K562 (cell line): ENCODE measurements at regions not wholly inside any gene's neighbourhood (a gene's known extent, or its start where the extent isn't known, plus 50 kb on each side); places are given as distances from the start of the nearest gene placed in this dataset.

ENCODE experiments used
- ATAC-seq: fragments of 200-7000 bp; cut with Tn5 transposase; 3 replicates; pipeline ENCODE4 v1.9.1; 2020; ENCODE audit warnings: moderate library complexity
- BruUV-seq: library from RNA; stranded (reverse); fragments of 400-500 nt; replicated peaks from 2 replicates; lab custom pipeline; 2021; lab: Mats Ljungman, UMichigan
- CTCF ChIA-PET: fragments of 300-600 bp; formaldehyde crosslinking; extraction: SDS; loops from one replicate; lab custom pipeline; 2021; ENCODE audit warnings: low intra/inter-chr PET ratio; lab: Yijun Ruan, JAX
- POLR2A ChIA-PET: fragments of 300-600, 350-650 bp; sonication (Branson Sonifier 250); formaldehyde crosslinking; extraction: SDS; loops from one replicate; lab custom pipeline; 2021; ENCODE audit warnings: antibody characterized with exemption, inconsistent platforms; lab: Yijun Ruan, JAX
- DNase-seq, 4 experiments: peaks; one replicate each; pipeline versions ENCODE4 v3.0.0 to v3.0.0-alpha.2; 2011 to 2018; ENCODE audit warnings: low spot score in 3 of 4, mixed read lengths in 3 of 4; ENCODE audit errors: extremely low read depth in 1 of 4
- FAIRE-seq: peaks from 2 replicates; lab custom pipeline; 2011; peaks lifted over from hg19 to GRCh38; lab: Jason Lieb, UNC
- H2AFZ ChIP-seq: 2 replicates; pipeline ENCODE4 v1.6.0; 2011; ENCODE audit warnings: low read depth, low read length, control low read depth, inconsistent platforms
- H3K27ac ChIP-seq: fragments of 200-600 bp; 3 replicates; pipeline ENCODE4 v1.8.0; 2011; ENCODE audit warnings: low read depth, mild to moderate bottlenecking, control low read depth, inconsistent platforms, low read length, moderate library complexity, mixed read lengths; ENCODE audit errors: extremely low read depth
- H3K27me3 ChIP-seq, 2 experiments: fragments of 300-600 bp in 1 of 2; 2 replicates in 1 of 2; 3 replicates in 1 of 2; pipeline versions ENCODE4 v1.6.0 to v1.8.0; 2011; ENCODE audit warnings: inconsistent platforms in 2 of 2, low read length in 2 of 2, mild to moderate bottlenecking in 1 of 2, mixed read lengths in 1 of 2, moderate library complexity in 1 of 2; ENCODE audit not compliant: control insufficient read depth in 2 of 2, insufficient read depth in 2 of 2
- H3K36me3 ChIP-seq: fragments of 300-600 bp; 3 replicates; pipeline ENCODE4 v1.8.0; 2011; ENCODE audit warnings: mild to moderate bottlenecking, low read length, inconsistent platforms; ENCODE audit not compliant: control insufficient read depth, insufficient read depth
- H3K4me1 ChIP-seq, 2 experiments: fragments of 200-600 bp in 1 of 2; replicated peaks in 1 of 2; 2 replicates in 1 of 2; 3 replicates in 1 of 2; pipeline versions ENCODE4 v1.5.1 to v1.8.0; 2011; ENCODE audit warnings: inconsistent platforms in 2 of 2, low read length in 2 of 2, mild to moderate bottlenecking in 1 of 2, mixed read lengths in 1 of 2, moderate library complexity in 1 of 2; ENCODE audit not compliant: control insufficient read depth in 2 of 2, insufficient read depth in 2 of 2
- H3K4me2 ChIP-seq: 2 replicates; pipeline ENCODE4 v1.6.1; 2011; ENCODE audit warnings: low read length, control low read depth, inconsistent platforms, mixed read lengths; ENCODE audit not compliant: insufficient read depth
- H3K4me3 ChIP-seq: fragments of 200-600 bp; sonication (generic), shearing (Covaris generic); 2 replicates; pipeline ENCODE4 v1.5.1; 2016; ENCODE audit warnings: control low read depth, inconsistent platforms
- H3K79me2 ChIP-seq: fragments of 200-600 bp; 3 replicates; pipeline ENCODE4 v1.8.0; 2011; ENCODE audit warnings: low read length, inconsistent platforms; ENCODE audit not compliant: control insufficient read depth, insufficient read depth
- H3K9ac ChIP-seq, 2 experiments: 2 replicates each; pipeline versions ENCODE4 v1.6.0 to v1.6.1; 2011; ENCODE audit warnings: low read depth in 2 of 2, low read length in 2 of 2, control low read depth in 1 of 2, inconsistent platforms in 1 of 2, mild to moderate bottlenecking in 1 of 2, mixed read lengths in 1 of 2; ENCODE audit not compliant: insufficient read depth in 1 of 2
- H3K9me1 ChIP-seq: one replicate; pipeline ENCODE4 v1.6.0; 2011; ENCODE audit warnings: inconsistent platforms, mild to moderate bottlenecking, low read length, moderate library complexity; ENCODE audit not compliant: control insufficient read depth, insufficient read depth
- H3K9me3 ChIP-seq: replicated peaks from 2 replicates; pipeline ENCODE4 v1.5.1; 2011; ENCODE audit warnings: low read depth, low read length, inconsistent platforms; ENCODE audit not compliant: control insufficient read depth, insufficient read depth
- H4K20me1 ChIP-seq: replicated peaks from 2 replicates; pipeline ENCODE4 v1.6.1; 2011; ENCODE audit warnings: low read length, inconsistent platforms, mixed read lengths; ENCODE audit not compliant: control insufficient read depth, insufficient read depth
- AFF4 ChIP-seq: sonication (generic); formaldehyde crosslinking; IDR thresholded peaks from 2 replicates; pipeline ENCODE4 v1.8.0; 2023; ENCODE audit warnings: mild to moderate bottlenecking, missing genetic modification reagents
- E2F1 ChIP-seq: sonication (generic); formaldehyde crosslinking; IDR thresholded peaks from 2 replicates; pipeline ENCODE4 v1.8.1; 2023; ENCODE audit warnings: mild to moderate bottlenecking, missing genetic modification reagents, moderate library complexity
- E2F4 ChIP-seq: sonication (generic); formaldehyde crosslinking; IDR thresholded peaks from 2 replicates; pipeline ENCODE4 v1.8.0; 2022; ENCODE audit warnings: mild to moderate bottlenecking, low read depth, missing genetic modification reagents
- MTF1 ChIP-seq: fragments of 250-450 bp; sonication (Bioruptor Pico); IDR thresholded peaks from 2 replicates; pipeline ENCODE4 v1.9.0; 2021; ENCODE audit warnings: moderate library complexity, mild to moderate bottlenecking, inconsistent platforms, borderline replicate concordance
- NFE2 ChIP-seq: IDR thresholded peaks from 2 replicates; pipeline ENCODE4 v1.6.1; 2014; ENCODE audit warnings: antibody characterized with exemption, low read depth
- SAFB ChIP-seq: fragments of 200-400 bp; formaldehyde crosslinking; IDR thresholded peaks from 2 replicates; pipeline ENCODE4 v1.6.1; 2017; ENCODE audit warnings: low read depth, low read length, borderline replicate concordance
- SFPQ ChIP-seq: fragments of 200-400 bp; formaldehyde crosslinking; IDR thresholded peaks from 2 replicates; pipeline ENCODE4 v1.6.1; 2017; ENCODE audit warnings: mild to moderate bottlenecking, low read depth, low read length, moderate library complexity
- THAP12 ChIP-seq: fragments of 250-450 bp; sonication (Bioruptor Pico); IDR thresholded peaks from 2 replicates; pipeline ENCODE4 v1.9.0; 2021; ENCODE audit warnings: mild to moderate bottlenecking, inconsistent platforms
- ZZZ3 ChIP-seq: fragments of 450-650 bp; IDR thresholded peaks from 2 replicates; pipeline ENCODE4 v1.6.1; 2016; ENCODE audit warnings: antibody characterized with exemption, mild to moderate bottlenecking, moderate library complexity
- WGBS: fragments of 100-300 bp; shearing (Covaris generic); methylation state at CpG from one replicate; pipeline ENCODE4 v1.1.6; 2016; ENCODE audit warnings: low coverage, mixed read lengths; ENCODE audit not compliant: insufficient coverage; ENCODE audit errors: missing lambda C conversion rate; 5-methylcytosine and 5-hydroxymethylcytosine counted together
- in situ Hi-C: fragments of 300-500 bp; cut with MboI; formaldehyde crosslinking; loops from 4 replicates; pipeline ENCODE4 v1.15.0; 2018; ENCODE audit warnings: inconsistent platforms, mixed read lengths
- intact Hi-C: fragments of 100-400 bp; cut with micrococcal nuclease; formaldehyde crosslinking; loops from 2 replicates; pipeline ENCODE4 v1.14.2; 2022
- TF ChIP-seq, protein P1 (sequence below): IDR thresholded peaks from 3 replicates; pipeline ENCODE4 v1.6.1; 2011; ENCODE audit warnings: borderline replicate concordance, mild to moderate bottlenecking; ENCODE audit not compliant: insufficient read length, insufficient read depth

DNA sequence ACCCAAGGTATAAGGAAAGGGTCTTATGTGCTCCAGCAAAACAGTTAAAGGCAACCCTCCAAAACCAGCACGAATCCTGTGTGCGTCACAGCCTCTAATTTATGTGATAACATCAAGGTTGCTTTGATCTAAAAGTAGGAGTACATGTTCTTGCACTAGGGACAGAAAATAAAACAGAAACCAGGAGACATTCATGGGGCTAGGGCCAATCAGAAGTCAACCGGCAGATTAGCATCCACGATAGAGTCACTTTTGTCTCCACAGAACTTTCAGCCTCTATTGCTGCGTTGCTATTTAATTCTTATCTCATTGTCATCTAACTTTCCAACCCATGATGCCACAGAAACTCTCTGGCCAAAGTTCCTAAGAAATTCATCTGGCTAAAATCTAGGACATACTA, 178.8 kb upstream of the PTCHD4 start:
- in situ Hi-C loops = no loop called here
- no peak overlapping the region for H3K27ac ChIP-seq
- no peaks in the 10 kb centered on the region for H3K36me3 ChIP-seq
- H3K9me3 ChIP-seq = no peaks in the 10 kb centered on the region; the same call in 1 of the 2 replicates
- ChIA-PET CTCF (no interaction called here), POLR2A (no interaction called here)
- no peak overlapping the region for H3K9ac ChIP-seq
- intact Hi-C loops = no loop called here
- H3K79me2 ChIP-seq = no peaks in the 10 kb centered on the region
- 0% methylated on average over 5 of the region's 5 CpGs for WGBS
- H3K4me1 ChIP-seq = no peaks in the 10 kb centered on the region
- H3K27me3 ChIP-seq = no peaks in the 10 kb centered on the region
- no peak overlapping the region for H3K4me3 ChIP-seq
- BruUV-seq = no TSS peak
- H4K20me1 ChIP-seq = no peaks in the 10 kb centered on the region
- ATAC-seq = no peak
- H3K9me1 ChIP-seq = no peaks in the 10 kb centered on the region
- no peak overlapping the region for H2AFZ ChIP-seq
- DNase-seq = no peak
- no peak for FAIRE-seq
- no peak overlapping the region for H3K4me2 ChIP-seq
- TF ChIP-seq, protein P1, sequence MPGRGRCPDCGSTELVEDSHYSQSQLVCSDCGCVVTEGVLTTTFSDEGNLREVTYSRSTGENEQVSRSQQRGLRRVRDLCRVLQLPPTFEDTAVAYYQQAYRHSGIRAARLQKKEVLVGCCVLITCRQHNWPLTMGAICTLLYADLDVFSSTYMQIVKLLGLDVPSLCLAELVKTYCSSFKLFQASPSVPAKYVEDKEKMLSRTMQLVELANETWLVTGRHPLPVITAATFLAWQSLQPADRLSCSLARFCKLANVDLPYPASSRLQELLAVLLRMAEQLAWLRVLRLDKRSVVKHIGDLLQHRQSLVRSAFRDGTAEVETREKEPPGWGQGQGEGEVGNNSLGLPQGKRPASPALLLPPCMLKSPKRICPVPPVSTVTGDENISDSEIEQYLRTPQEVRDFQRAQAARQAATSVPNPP = no peak
- no peak for TF ChIP-seq MTF1
- TF ChIP-seq AFF4 (CRISPR knock-in tag) = no peak
- no peak for TF ChIP-seq THAP12 (CRISPR knock-in tag)
- TF ChIP-seq E2F4 (CRISPR knock-in tag) = no peak
- no peak for TF ChIP-seq NFE2
- TF ChIP-seq SFPQ = no peak
- TF ChIP-seq SAFB = no peak
- no peak for TF ChIP-seq ZZZ3
- TF ChIP-seq E2F1 = no peak
